Fibroblast of mammary gland (primary cell): ENCODE measurements at regions not wholly inside any gene's neighbourhood (a gene's known extent, or its start where the extent isn't known, plus 50 kb on each side); places are given as distances from the start of the nearest gene placed in this dataset.

Source experiments
- DNase-seq: peaks from one replicate; pipeline ENCODE4 v3.0.0-alpha.2; 2010; ENCODE audit warnings: low read depth
- H3K4me3 ChIP-seq: 2 replicates; pipeline ENCODE4 v1.5.1; 2011; ENCODE audit warnings: low read depth, mild to moderate bottlenecking, low read length, moderate library complexity; ENCODE audit not compliant: control insufficient read depth
- TF ChIP-seq, protein P1 (sequence below): conservative IDR thresholded peaks from 2 replicates; pipeline ENCODE4 v1.5.1; 2011; ENCODE audit warnings: low read depth, low read length, inconsistent platforms; ENCODE audit not compliant: control insufficient read depth, insufficient read depth

DNA sequence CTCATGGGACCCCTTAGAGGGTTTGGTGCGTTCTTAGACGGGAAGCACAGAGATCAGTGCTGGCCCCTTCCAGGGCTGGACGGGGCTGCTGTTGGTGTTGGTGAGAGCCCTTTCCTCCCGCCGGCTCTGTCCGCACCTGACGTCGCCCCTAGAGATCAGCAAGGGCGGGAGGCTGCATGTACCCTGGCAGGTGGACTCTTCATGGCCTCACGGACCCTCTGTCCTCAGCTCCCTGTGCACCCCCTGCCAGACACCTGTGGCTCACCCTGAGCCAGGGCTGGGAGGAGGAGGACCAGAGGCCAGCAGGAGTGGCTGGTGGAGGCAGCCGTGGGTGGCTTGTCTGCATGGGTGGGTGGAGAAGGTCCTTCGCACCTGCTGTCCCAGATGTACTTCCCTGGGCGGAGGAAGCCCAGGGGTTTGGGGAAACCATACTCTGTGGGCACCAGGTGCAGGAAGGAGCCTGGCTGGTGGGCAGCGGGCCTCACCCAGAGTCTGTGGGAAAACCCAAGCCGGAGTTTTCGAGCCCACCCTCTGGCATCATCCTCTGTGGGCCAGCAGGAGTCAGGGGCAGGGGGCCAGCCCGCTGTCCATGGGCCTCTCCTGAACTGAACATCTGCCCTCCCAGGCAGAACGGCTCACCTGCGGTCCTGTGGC is 348.6 kb downstream of the SEC14L1 start:
- no peak overlapping the region for H3K4me3 ChIP-seq
- no peak for DNase-seq
- TF ChIP-seq, protein P1, sequence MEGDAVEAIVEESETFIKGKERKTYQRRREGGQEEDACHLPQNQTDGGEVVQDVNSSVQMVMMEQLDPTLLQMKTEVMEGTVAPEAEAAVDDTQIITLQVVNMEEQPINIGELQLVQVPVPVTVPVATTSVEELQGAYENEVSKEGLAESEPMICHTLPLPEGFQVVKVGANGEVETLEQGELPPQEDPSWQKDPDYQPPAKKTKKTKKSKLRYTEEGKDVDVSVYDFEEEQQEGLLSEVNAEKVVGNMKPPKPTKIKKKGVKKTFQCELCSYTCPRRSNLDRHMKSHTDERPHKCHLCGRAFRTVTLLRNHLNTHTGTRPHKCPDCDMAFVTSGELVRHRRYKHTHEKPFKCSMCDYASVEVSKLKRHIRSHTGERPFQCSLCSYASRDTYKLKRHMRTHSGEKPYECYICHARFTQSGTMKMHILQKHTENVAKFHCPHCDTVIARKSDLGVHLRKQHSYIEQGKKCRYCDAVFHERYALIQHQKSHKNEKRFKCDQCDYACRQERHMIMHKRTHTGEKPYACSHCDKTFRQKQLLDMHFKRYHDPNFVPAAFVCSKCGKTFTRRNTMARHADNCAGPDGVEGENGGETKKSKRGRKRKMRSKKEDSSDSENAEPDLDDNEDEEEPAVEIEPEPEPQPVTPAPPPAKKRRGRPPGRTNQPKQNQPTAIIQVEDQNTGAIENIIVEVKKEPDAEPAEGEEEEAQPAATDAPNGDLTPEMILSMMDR = no peak

- no peak overlapping the region for H3K4me3 ChIP-seq
- TF ChIP-seq, protein P1 = no peak
These were observed 349.1 kb downstream of the SEC14L1 start for GRCh38 chr17:77489893-77490255.

GRCh38 chr17:77490361-77491183 is 349.8 kb downstream of the SEC14L1 start:
- no peak overlapping the region for H3K4me3 ChIP-seq
- no peak for DNase-seq
- TF ChIP-seq, protein P1 = no peak

More at GRCh38 chr17:77489893-77490255, 349.1 kb downstream of the SEC14L1 start:
- peak; percentile 33 for DNase-seq

DNA sequence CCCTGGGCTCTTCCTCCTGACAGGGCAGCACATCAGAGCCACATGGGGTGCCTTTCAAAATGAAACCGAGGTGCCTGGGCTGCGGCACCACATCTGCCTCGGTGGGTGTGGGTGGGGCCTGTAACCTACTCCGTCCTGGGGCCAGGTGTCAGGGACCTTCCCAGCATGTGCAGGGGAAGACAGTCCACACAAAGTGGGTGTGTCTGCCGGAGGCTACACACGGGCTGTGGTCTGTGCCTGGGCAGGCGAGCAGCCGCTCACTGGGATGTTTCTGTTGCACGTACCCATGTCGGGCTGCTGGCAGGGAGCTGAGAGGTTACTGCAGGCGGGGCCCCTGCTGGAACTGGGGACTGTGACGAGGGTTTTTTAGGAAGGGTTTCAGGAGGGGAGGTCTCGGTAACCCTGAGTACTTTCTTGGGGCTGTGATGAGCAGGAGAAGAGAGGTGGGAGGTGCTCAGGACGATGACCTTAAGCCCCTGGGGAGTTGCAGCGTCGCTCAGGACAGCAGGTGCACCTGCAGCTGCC is 351.2 kb downstream of the SEC14L1 start:
- TF ChIP-seq, protein P1 = no peak
- no peak overlapping the region for H3K4me3 ChIP-seq
- no peak for DNase-seq

GRCh38 chr17:77492446-77493237 is 351.9 kb downstream of the SEC14L1 start:
- DNase-seq = no peak
- TF ChIP-seq, protein P1 = no peak
- no peak overlapping the region for H3K4me3 ChIP-seq

GRCh38 chr17:77493238-77493820 is 352.6 kb downstream of the SEC14L1 start:
- no peak overlapping the region for H3K4me3 ChIP-seq
- TF ChIP-seq, protein P1 = no peak
- DNase-seq = no peak
